ENCODE measurements at regions not wholly inside any gene's neighbourhood (a gene's known extent, or its start where the extent isn't known, plus 50 kb on each side); places are given as distances from the start of the nearest gene placed in this dataset.

DNA sequence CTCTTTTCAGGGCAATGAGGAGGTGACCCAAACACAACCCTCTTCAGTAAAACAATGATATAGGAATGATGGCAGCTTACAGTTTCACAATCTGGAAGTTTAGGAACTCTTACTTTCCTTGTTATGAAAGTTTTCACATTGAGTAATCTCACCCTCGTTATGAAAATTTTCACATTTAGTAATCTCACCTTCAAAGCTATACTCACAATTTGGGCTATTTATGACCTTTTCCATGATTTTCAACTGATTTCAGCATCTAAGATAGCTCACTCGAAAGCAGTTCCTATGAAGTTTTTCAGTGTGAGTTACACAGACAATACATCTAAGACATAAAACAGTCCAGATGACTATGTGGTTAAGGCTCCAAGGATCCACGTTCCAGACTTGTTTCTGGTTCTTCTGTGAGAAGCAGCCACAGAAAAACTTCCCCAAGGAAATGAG, 57.1 kb downstream of the FOXD1 start:
- TF ChIP-seq POLR2A (IDR thresholded peaks at IDR 0.05; ENCODE audit: low read length) (no peak), GATA1 (IDR thresholded peaks at IDR 0.05; ENCODE audit: low read depth, low read length) (no peak)

All from erythroblast (primary cell).